ENCODE measurements at regions not wholly inside any gene's neighbourhood (a gene's known extent, or its start where the extent isn't known, plus 50 kb on each side); places are given as distances from the start of the nearest gene placed in this dataset.

GRCh38 chr14:22472466-22472865 lies 116.6 kb downstream of the DAD1 start:
- no peak overlapping the region for H2AK5ac ChIP-seq (ENCODE audit: low read depth, low read length)
- no peak overlapping the region for H3K18ac ChIP-seq (ENCODE audit: extremely low read depth, low read length)
- ChIA-PET CTCF (ENCODE audit: partially characterized antibody) (interaction anchor here (0.5 to 7.7 kb wide), 29 partner anchors 9 to 809 kb away, joined by 3 to 142 read pairs (median 4); no protein-coding TSS in a partner anchor), POLR2A (ENCODE audit: partially characterized antibody) (interaction anchor here (0.7 kb wide), 1 partner anchor 13 kb away, joined by 3 read pairs; no protein-coding TSS in a partner anchor)
- H4K20me1 ChIP-seq (replicated peaks in 1 of 2; ENCODE audit: control insufficient read depth in 1 of 2, insufficient read depth in 2 of 2, low read length in 2 of 2) = no peaks in the 10 kb centered on the region
- no peaks in the 10 kb centered on the region for H3K36me3 ChIP-seq (ENCODE audit: control insufficient read depth in 2 of 4, insufficient read depth in 4 of 4, low read length in 3 of 4)
- H3K23me2 ChIP-seq (ENCODE audit: low read depth, low read length) = no peaks in the 10 kb centered on the region
- no peak overlapping the region for H3K14ac ChIP-seq (ENCODE audit: insufficient read length)
- H2BK15ac ChIP-seq (ENCODE audit: low read length) = no peak overlapping the region
- TF ChIP-seq ZNF274 (IDR thresholded peaks at IDR 0.05; ENCODE audit: borderline replicate concordance, extremely low read depth, low read length) (no peak), BRCA1 (IDR thresholded peaks at IDR 0.05; ENCODE audit: low read depth, low read length) (no peak), SP4 (IDR thresholded peaks at IDR 0.05; ENCODE audit: low read length) (no peak), SUZ12 (IDR thresholded peaks at IDR 0.05; ENCODE audit: low read length) (no peak), E2F6 (IDR thresholded peaks at IDR 0.05) (no peak), ATF2 (IDR thresholded peaks at IDR 0.05; ENCODE audit: low read length) (no peak), FOSL1 (IDR thresholded peaks at IDR 0.05; ENCODE audit: insufficient read depth, low read depth, low read length) (no peak), NRF1 (IDR thresholded peaks at IDR 0.05; ENCODE audit: low read depth, low read length) (no peak)
- no peak overlapping the region for H3K4me2 ChIP-seq (ENCODE audit: insufficient read depth in 1 of 2, low read depth in 2 of 2, low read length in 2 of 2)
- no peak overlapping the region for H2BK20ac ChIP-seq (ENCODE audit: low read length)
- no peak overlapping the region; the same call in 1 of the 2 replicates for H2BK5ac ChIP-seq (ENCODE audit: low read depth, low read length)
- no peaks in the 10 kb centered on the region for H3K9me3 ChIP-seq (ENCODE audit: insufficient read depth in 2 of 2, low read depth in 1 of 2, low read length in 1 of 2)
- H3K4me3 ChIP-seq (ENCODE audit: extremely low read depth in 1 of 4, insufficient read depth in 2 of 4, low read depth in 3 of 4, low read length in 4 of 4) = no peak overlapping the region
- no peak overlapping the region for H2BK12ac ChIP-seq (ENCODE audit: low read depth, low read length)
- H2AFZ ChIP-seq (ENCODE audit: low read length) = peak overlapping the region; percentile 90; the same call in 1 of the 2 replicates
- no peak overlapping the region for H4K5ac ChIP-seq (ENCODE audit: insufficient read length, low read depth, low read length)
- WGBS, 2 experiments (ENCODE audit: extremely low coverage in 1 of 2, insufficient coverage in 1 of 2, insufficient read length in 1 of 2, insufficient replicate concordance in 2 of 2, low coverage in 1 of 2, low lambda C conversion rate in 2 of 2, missing lambda C conversion rate in 1 of 2) = 83% methylated on average over 2 of the region's 2 CpGs; no CpG with 5 or more reads in 1 of the 2 experiments
- H3K4me1 ChIP-seq (replicated peaks in 1 of 4; ENCODE audit: control insufficient read depth in 3 of 4, insufficient read depth in 4 of 4, low read length in 3 of 4) = peaks cover 0 to 4% (median under 1%) of the 10 kb centered on the region in 4 experiments; a peak in 2 of 7 replicates
- FAIRE-seq (no peak), DNase-seq (ENCODE audit: low read depth in 1 of 2, low spot score in 2 of 2) (no peak)
- no peak overlapping the region for H3K23ac ChIP-seq (ENCODE audit: insufficient read length)
- no peak overlapping the region for H4K8ac ChIP-seq (ENCODE audit: extremely low read depth, insufficient read depth, low read length)
- H3K27ac ChIP-seq (ENCODE audit: low read depth, low read length) = no peak overlapping the region
- H3K79me2 ChIP-seq (ENCODE audit: control insufficient read depth in 1 of 2, insufficient read depth in 2 of 2, low read length in 2 of 2) = no peaks in the 10 kb centered on the region
- no peak overlapping the region for H3K4ac ChIP-seq (replicated peaks; ENCODE audit: insufficient read length, low read depth, low read length)
- no peak overlapping the region for H3K56ac ChIP-seq (replicated peaks; ENCODE audit: insufficient read length, low read depth, low read length)
- no peak overlapping the region for H2BK120ac ChIP-seq (replicated peaks; ENCODE audit: low read depth, low read length)
- peak overlapping the region; percentile 77 for H4K91ac ChIP-seq (replicated peaks; ENCODE audit: insufficient read length, low read length)
- H3K9ac ChIP-seq (replicated peaks in 1 of 4; ENCODE audit: extremely low read depth in 1 of 4, low read depth in 3 of 4, low read length in 3 of 4) = no peak overlapping the region
- no peaks in the 10 kb centered on the region; a peak in 1 of 7 replicates for H3K27me3 ChIP-seq (replicated peaks in 1 of 4; ENCODE audit: control insufficient read depth in 3 of 4, extremely low read depth in 1 of 4, insufficient read depth in 3 of 4, low read length in 3 of 4)
- no peaks in the 10 kb centered on the region for H3K79me1 ChIP-seq (ENCODE audit: low read depth, low read length)
